Adrenal gland (tissue), 9 donors: ENCODE measurements at regions not wholly inside any gene's neighbourhood (a gene's known extent, or its start where the extent isn't known, plus 50 kb on each side); places are given as distances from the start of the nearest gene placed in this dataset.
"Not testable (repeated sequence)": the region's sequence is repeated elsewhere in the genome, so short reads cannot be mapped to it uniquely, and the experiment has no call there.

Experiments used
- DNase-seq, 7 donors: peaks; one replicate each; pipeline ENCODE4 v3.0.0-alpha.2; 2019 to 2020
- H3K27ac ChIP-seq, 5 donors: fragments of 200-600 bp; sonication (generic) in 4 of 5; 1 replicate in 3 of 5; 2 replicates in 2 of 5; pipeline versions ENCODE4 v1.5.1 to v1.8.0; 2016 to 2020; ENCODE audit warnings: mild to moderate bottlenecking in 1 of 5
- H3K27me3 ChIP-seq: fragments of 200-600 bp; 2 replicates; pipeline ENCODE4 v1.8.0; 2021
- H3K36me3 ChIP-seq, 2 donors: fragments of 200-600 bp; replicated peaks in 1 of 2; 1 replicate in 1 of 2; 2 replicates in 1 of 2; pipeline versions ENCODE4 v1.5.1 to v1.8.0; 2018 to 2022
- H3K4me1 ChIP-seq, 2 donors: fragments of 200-600 bp; replicated peaks in 1 of 2; 1 replicate in 1 of 2; 2 replicates in 1 of 2; pipeline versions ENCODE4 v1.5.1 to v1.8.0; 2018 to 2021
- H3K4me3 ChIP-seq, 4 donors: fragments of 200-600 bp; sonication (generic) in 3 of 4; one replicate each; pipeline ENCODE4 v1.5.1; 2016 to 2018
- H3K9me3 ChIP-seq, 3 donors: fragments of 200-600 bp; sonication (generic) in 1 of 3; replicated peaks in 1 of 3; 1 replicate in 2 of 3; 2 replicates in 1 of 3; pipeline versions ENCODE4 v1.5.1 to v1.8.0; 2016 to 2021
- CTCF ChIP-seq, 6 experiments: fragments of 450-650 bp in 4 of 6; fragments of 200-600 bp in 2 of 6; sonication (generic) in 1 of 6; IDR thresholded peaks; 1 replicate in 5 of 6; 2 replicates in 1 of 6; pipeline versions ENCODE4 v1.5.1 to v1.8.0; 2016 to 2021; ENCODE audit warnings: antibody characterized with exemption in 6 of 6, mild to moderate bottlenecking in 2 of 6, moderate library complexity in 1 of 6
- POLR2A ChIP-seq, 2 donors: fragments of 450-650 bp; IDR thresholded peaks; one replicate each; pipeline ENCODE4 v1.6.1; 2017; ENCODE audit warnings: antibody characterized with exemption in 2 of 2, mild to moderate bottlenecking in 2 of 2, moderate library complexity in 1 of 2
- WGBS, 4 donors: extraction: QIAGEN DNeasy Blood & Tissue Kit in 2 of 4; methylation state at CpG; one replicate each; pipeline versions ENCODE4 v1.1.5 to v1.1.7; 2013 to 2017; 5-methylcytosine and 5-hydroxymethylcytosine counted together
- intact Hi-C, 2 donors: fragments of 100-400 bp; cut with DNase I; formaldehyde crosslinking; loops; one replicate each; pipeline versions ENCODE4 v1.14.1 to v1.15.0; 2022 to 2023
- donor health status: healthy with polysubstance abuse.
- donor health status: Bipolar disorder and iron deficiency.
- donor health status: DM: yes; HTN: yes; CAD: no.
- donor health status: DM: no; HTN: no; CAD: no.
- donor health status: DM: no; HTN: no; CAD: no.

DNA sequence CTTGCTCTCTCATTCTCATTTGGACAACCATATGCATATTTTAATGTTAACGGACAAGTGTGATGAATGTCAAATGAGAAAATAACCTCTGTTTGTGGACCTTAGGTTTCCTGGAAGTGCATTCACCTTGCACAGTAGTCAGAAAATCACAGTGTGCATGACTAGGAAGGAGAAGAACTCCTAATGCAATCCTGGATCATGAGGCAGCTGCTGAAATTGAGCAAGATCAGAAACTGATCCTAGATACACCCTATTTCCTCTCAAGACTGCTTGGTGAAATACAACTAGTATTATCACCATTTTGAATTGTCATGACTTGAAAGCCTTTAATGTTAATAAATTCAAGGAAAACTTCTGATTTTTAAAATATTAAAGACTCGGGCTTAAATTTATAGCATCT, 1148.9 kb downstream of the STIM2 start:
- WGBS, 4 donors = 63 to 73% (median 71%) methylated on average over 2 of the region's 2 CpGs
- no peaks in the 10 kb centered on the region for H3K9me3 ChIP-seq
- no peak for TF ChIP-seq POLR2A (IDR thresholded peaks at IDR 0.05)
- no peak for TF ChIP-seq CTCF (IDR thresholded peaks at IDR 0.05)
- H3K4me3 ChIP-seq = no peak overlapping the region
- no peaks in the 10 kb centered on the region for H3K4me1 ChIP-seq
- H3K36me3 ChIP-seq = no peaks in the 10 kb centered on the region
- intact Hi-C loops = no loop called here
- no peaks in the 10 kb centered on the region for H3K27me3 ChIP-seq
- H3K27ac ChIP-seq = no peak overlapping the region
- no peak for DNase-seq

GRCh38 chr4:28010577-28011240, 1150.1 kb downstream of the STIM2 start:
- no peaks in the 10 kb centered on the region for H3K36me3 ChIP-seq
- no peak for TF ChIP-seq CTCF (IDR thresholded peaks at IDR 0.05)
- intact Hi-C loops = no loop called here
- WGBS, 4 donors = 77 to 84% (median 81%) methylated on average over 6 of the region's 6 CpGs
- DNase-seq = peak in 1 of 7 donors; percentile 24
- no peaks in the 10 kb centered on the region for H3K27me3 ChIP-seq
- H3K4me3 ChIP-seq = no peak overlapping the region
- no peaks in the 10 kb centered on the region for H3K9me3 ChIP-seq
- H3K27ac ChIP-seq = no peak overlapping the region
- H3K4me1 ChIP-seq = no peaks in the 10 kb centered on the region

GRCh38 chr4:28014469-28014868, 1153.8 kb downstream of the STIM2 start:
- no peaks in the 10 kb centered on the region for H3K36me3 ChIP-seq
- no peaks in the 10 kb centered on the region for H3K9me3 ChIP-seq
- 80 to 88% (median 84%) methylated on average over 3 to 4 of the region's 4 CpGs; no CpG with 5 or more reads in 1 of the 4 donors for WGBS, 4 donors
- H3K4me3 ChIP-seq = no peak overlapping the region
- DNase-seq = peak in 1 of 7 donors; percentile 27
- intact Hi-C loops = no loop called here
- H3K27ac ChIP-seq = no peak overlapping the region
- no peaks in the 10 kb centered on the region for H3K4me1 ChIP-seq
- TF ChIP-seq CTCF (IDR thresholded peaks at IDR 0.05) (no peak), POLR2A (IDR thresholded peaks at IDR 0.05) (no peak)
- H3K27me3 ChIP-seq = no peaks in the 10 kb centered on the region

GRCh38 chr4:28015996-28016395, 1155.4 kb downstream of the STIM2 start:
- no peaks in the 10 kb centered on the region for H3K36me3 ChIP-seq
- DNase-seq = no peak
- H3K9me3 ChIP-seq = no peaks in the 10 kb centered on the region
- H3K4me1 ChIP-seq = no peaks in the 10 kb centered on the region
- no peaks in the 10 kb centered on the region for H3K27me3 ChIP-seq
- no peak overlapping the region for H3K4me3 ChIP-seq
- H3K27ac ChIP-seq = no peak overlapping the region
- TF ChIP-seq CTCF (IDR thresholded peaks at IDR 0.05) (no peak), POLR2A (IDR thresholded peaks at IDR 0.05) (no peak)
- 43 to 83% (median 60%) methylated on average over 2 of the region's 2 CpGs for WGBS, 4 donors
- intact Hi-C loops = no loop called here

- 46 to 58% (median 51%) methylated on average over 6 of the region's 6 CpGs for WGBS, 4 donors
- intact Hi-C loops, H3K27ac ChIP-seq, H3K4me3 ChIP-seq, H3K36me3 ChIP-seq, DNase-seq, H3K9me3 ChIP-seq, H3K27me3 ChIP-seq, H3K4me1 ChIP-seq: not testable (repeated sequence)
Measured at GRCh38 chr4:28038253-28038652, 1177.6 kb downstream of the STIM2 start.
